ENCODE measurements at regions not wholly inside any gene's neighbourhood (a gene's known extent, or its start where the extent isn't known, plus 50 kb on each side); places are given as distances from the start of the nearest gene placed in this dataset.

DNA sequence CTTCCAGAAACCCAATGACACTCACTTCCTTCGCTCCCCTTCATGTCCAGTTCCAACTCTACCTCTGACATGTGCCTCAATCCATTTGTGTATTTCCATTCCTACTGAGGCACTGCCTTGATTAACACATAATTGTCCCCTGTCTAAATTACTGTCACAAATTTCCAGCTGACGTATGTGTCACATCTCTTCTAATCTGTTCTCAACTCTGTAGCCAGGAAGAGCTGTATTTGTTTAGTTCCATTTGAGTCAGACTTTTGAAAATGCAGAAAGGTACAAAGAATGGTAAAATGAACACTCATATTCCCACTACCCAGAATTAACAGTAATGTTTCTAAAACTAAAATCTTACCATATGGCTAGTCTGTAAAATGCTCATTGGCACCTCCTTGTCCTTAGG lies 299.0 kb upstream of the GADL1 start:
- no peak for DNase-seq (ENCODE audit: low read depth, low spot score)
- Mint-ChIP-seq H3K9me3 (peaks cover 6% of the 10 kb centered on the region), H3K4me1 (peaks cover 4% of the 10 kb centered on the region), H3K27ac (ENCODE audit: unreplicated experiment) (no peak overlapping the region), H3K4me3 (no peak overlapping the region), H3K27me3 (ENCODE audit: low read depth) (no peaks in the 10 kb centered on the region), H3K36me3 (ENCODE audit: low read depth) (no peaks in the 10 kb centered on the region)
- TF ChIP-seq, protein P1, sequence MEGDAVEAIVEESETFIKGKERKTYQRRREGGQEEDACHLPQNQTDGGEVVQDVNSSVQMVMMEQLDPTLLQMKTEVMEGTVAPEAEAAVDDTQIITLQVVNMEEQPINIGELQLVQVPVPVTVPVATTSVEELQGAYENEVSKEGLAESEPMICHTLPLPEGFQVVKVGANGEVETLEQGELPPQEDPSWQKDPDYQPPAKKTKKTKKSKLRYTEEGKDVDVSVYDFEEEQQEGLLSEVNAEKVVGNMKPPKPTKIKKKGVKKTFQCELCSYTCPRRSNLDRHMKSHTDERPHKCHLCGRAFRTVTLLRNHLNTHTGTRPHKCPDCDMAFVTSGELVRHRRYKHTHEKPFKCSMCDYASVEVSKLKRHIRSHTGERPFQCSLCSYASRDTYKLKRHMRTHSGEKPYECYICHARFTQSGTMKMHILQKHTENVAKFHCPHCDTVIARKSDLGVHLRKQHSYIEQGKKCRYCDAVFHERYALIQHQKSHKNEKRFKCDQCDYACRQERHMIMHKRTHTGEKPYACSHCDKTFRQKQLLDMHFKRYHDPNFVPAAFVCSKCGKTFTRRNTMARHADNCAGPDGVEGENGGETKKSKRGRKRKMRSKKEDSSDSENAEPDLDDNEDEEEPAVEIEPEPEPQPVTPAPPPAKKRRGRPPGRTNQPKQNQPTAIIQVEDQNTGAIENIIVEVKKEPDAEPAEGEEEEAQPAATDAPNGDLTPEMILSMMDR (conservative IDR thresholded peaks at IDR 0.05): no peak

DNA sequence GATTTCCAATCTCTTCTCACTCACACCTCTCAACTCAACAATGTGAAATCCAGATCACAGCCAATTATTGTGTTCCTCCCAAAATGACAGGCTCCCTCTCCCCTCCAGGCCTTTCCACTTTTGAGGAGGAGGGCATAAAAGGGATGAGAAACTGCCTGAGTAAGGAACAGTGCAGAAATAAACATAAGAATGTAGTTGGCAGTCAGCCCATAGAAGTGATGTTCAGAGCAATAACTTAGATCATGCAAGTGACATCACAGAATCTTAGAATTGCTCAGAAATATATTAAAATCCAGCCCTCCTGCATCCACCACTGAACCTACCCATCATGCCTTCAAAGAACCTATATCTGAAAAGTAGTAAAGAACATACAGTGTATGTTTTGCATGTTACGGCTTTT lies 299.4 kb upstream of the GADL1 start:
- no peak overlapping the region for H3K4me3 Mint-ChIP-seq
- no peaks in the 10 kb centered on the region for H3K36me3 Mint-ChIP-seq (ENCODE audit: low read depth)
- DNase-seq (ENCODE audit: low read depth, low spot score): no peak
- H3K9me3 Mint-ChIP-seq: peaks cover 6% of the 10 kb centered on the region
- no peaks in the 10 kb centered on the region for H3K27me3 Mint-ChIP-seq (ENCODE audit: low read depth)
- no peak overlapping the region for H3K27ac Mint-ChIP-seq (ENCODE audit: unreplicated experiment)
- H3K4me1 Mint-ChIP-seq: peaks cover 4% of the 10 kb centered on the region
- TF ChIP-seq, protein P1 (conservative IDR thresholded peaks at IDR 0.05): no peak

DNA sequence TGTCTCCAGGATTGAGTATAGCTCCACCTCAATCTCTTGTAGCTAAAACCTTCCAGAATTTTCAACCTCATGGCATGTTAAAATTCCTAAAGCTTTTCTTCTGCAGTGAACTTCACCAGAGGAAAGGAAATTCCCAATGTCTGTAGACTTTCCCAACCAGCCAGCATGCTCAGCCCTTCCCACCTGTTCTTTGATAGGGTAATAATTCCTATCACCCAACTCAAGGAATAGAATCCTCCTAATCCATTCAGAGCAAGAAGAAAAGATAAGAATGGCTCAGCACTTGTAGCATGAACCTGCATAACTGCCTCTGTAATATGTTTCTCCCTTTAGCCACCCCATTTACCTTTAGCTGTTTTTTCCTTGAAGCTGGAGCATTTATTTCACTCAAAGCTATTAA lies 301.8 kb upstream of the GADL1 start:
- Mint-ChIP-seq H3K27ac (ENCODE audit: unreplicated experiment) (no peak overlapping the region), H3K36me3 (ENCODE audit: low read depth) (no peaks in the 10 kb centered on the region), H3K4me3 (no peak overlapping the region), H3K4me1 (peaks cover 4% of the 10 kb centered on the region), H3K27me3 (ENCODE audit: low read depth) (no peaks in the 10 kb centered on the region), H3K9me3 (peaks cover 11% of the 10 kb centered on the region)
- TF ChIP-seq, protein P1 (conservative IDR thresholded peaks at IDR 0.05): no peak
- DNase-seq (ENCODE audit: low read depth, low spot score): no peak

DNA sequence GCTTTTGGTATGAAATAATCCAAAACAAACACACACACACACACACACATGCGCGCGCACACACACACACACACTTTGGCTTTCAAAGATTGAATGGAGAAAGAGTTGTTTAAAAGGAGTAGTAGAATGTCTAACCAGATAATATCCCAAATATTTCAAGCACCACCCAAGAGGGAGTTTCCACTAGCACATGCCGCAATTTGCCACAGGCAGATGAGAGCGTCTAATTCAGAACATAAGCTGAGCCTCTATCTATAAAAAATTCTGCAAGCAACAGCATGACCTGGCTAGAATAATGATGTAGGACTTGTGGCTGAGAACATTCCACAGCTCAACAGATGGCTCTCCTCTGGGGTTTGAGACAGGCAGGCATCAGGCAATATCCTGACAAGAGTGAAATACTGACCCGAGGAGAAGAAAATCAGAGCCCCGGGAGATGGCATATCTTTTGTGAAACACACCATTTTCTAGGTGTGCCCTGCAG lies 302.5 kb upstream of the GADL1 start:
- Mint-ChIP-seq H3K4me1 (peaks cover 4% of the 10 kb centered on the region), H3K27me3 (ENCODE audit: low read depth) (no peaks in the 10 kb centered on the region), H3K36me3 (ENCODE audit: low read depth) (no peaks in the 10 kb centered on the region), H3K9me3 (peaks cover 12% of the 10 kb centered on the region), H3K27ac (ENCODE audit: unreplicated experiment) (no peak overlapping the region), H3K4me3 (no peak overlapping the region)
- DNase-seq (ENCODE audit: low read depth, low spot score): no peak
- TF ChIP-seq, protein P1 (conservative IDR thresholded peaks at IDR 0.05): no peak

DNA sequence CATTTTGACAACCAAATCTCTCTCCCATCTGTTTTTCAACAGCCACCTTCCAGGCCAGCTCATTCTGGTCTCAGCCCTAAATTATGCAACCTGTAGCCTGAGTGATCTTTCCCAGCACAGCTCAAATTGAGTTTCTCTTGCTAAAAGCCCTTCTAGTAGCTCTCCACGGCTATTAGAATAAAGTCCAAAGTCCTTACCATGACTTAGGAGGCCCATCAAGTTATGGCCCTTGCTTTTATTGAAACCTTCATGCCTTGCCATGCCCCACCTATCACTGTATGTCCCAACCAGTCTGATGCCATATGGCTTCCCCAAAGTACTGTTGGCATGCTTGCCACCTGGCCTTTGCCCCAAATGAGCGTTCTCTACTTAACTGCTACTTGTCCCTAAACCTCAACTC lies 303.5 kb upstream of the GADL1 start:
- no peaks in the 10 kb centered on the region for H3K27me3 Mint-ChIP-seq (ENCODE audit: low read depth)
- H3K27ac Mint-ChIP-seq (ENCODE audit: unreplicated experiment): no peak overlapping the region
- peaks cover 12% of the 10 kb centered on the region for H3K9me3 Mint-ChIP-seq
- H3K4me3 Mint-ChIP-seq: no peak overlapping the region
- no peak for DNase-seq (ENCODE audit: low read depth, low spot score)
- TF ChIP-seq, protein P1 (conservative IDR thresholded peaks at IDR 0.05): no peak
- peaks cover 4% of the 10 kb centered on the region for H3K4me1 Mint-ChIP-seq
- H3K36me3 Mint-ChIP-seq (ENCODE audit: low read depth): no peaks in the 10 kb centered on the region

DNA sequence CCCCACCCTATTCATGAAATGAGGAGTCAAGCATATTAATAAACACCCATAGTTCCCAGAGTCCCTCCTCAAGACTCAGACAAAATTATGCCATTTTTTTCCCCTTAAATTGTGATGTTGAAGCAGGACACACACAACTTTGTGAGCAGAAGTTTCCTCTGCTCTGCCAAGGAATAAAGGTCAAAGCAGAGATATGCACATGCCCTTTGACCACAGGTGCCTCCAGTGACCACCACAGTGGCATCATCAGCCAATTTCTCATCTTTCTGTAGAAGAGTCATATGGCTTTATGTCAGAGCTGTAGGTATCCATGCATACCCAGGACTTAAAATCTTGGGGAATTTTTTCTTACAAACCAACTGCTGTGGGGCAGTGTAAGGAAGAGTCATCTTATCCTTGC lies 304.4 kb upstream of the GADL1 start:
- Mint-ChIP-seq H3K4me1 (peaks cover 4% of the 10 kb centered on the region), H3K4me3 (no peak overlapping the region), H3K36me3 (ENCODE audit: low read depth) (no peaks in the 10 kb centered on the region), H3K27me3 (ENCODE audit: low read depth) (no peaks in the 10 kb centered on the region), H3K9me3 (peaks cover 8% of the 10 kb centered on the region), H3K27ac (ENCODE audit: unreplicated experiment) (no peak overlapping the region)
- TF ChIP-seq, protein P1 (conservative IDR thresholded peaks at IDR 0.05): no peak
- no peak for DNase-seq (ENCODE audit: low read depth, low spot score)

Data from neural crest cell (in vitro differentiated cells).